NB4 (cell line): ENCODE measurements at regions not wholly inside any gene's neighbourhood (a gene's known extent, or its start where the extent isn't known, plus 50 kb on each side); places are given as distances from the start of the nearest gene placed in this dataset.

Experiments
- CTCF ChIP-seq: IDR thresholded peaks from one replicate; pipeline ENCODE4 v1.5.1; 2012; ENCODE audit warnings: low read depth, low read length
- MAX ChIP-seq: IDR thresholded peaks from 2 replicates; pipeline ENCODE4 v1.6.1; 2011; ENCODE audit warnings: low read depth, low read length

- no peak for TF ChIP-seq CTCF
- TF ChIP-seq MAX, result no peak
Observed at GRCh38 chr5:157963761-157964160, 104.8 kb upstream of the CLINT1 start.
